Endothelial cell (in vitro differentiated cells): ENCODE measurements at regions not wholly inside any gene's neighbourhood (a gene's known extent, or its start where the extent isn't known, plus 50 kb on each side); places are given as distances from the start of the nearest gene placed in this dataset.

ENCODE experiments used
- DNase-seq: peaks from one replicate; pipeline ENCODE4 v3.0.0; 2021; ENCODE audit warnings: low spot score
- H3K27ac Mint-ChIP-seq: one replicate; pipeline ENCODE4 v1.8.0; 2021; ENCODE audit warnings: mixed read lengths, inconsistent platforms; ENCODE audit not compliant: unreplicated experiment
- H3K27me3 Mint-ChIP-seq: one replicate; pipeline ENCODE4 v1.8.0; 2021; ENCODE audit warnings: mild to moderate bottlenecking, moderate library complexity, mixed read lengths, inconsistent platforms; ENCODE audit not compliant: unreplicated experiment
- H3K36me3 Mint-ChIP-seq: one replicate; pipeline ENCODE4 v1.8.0; 2021; ENCODE audit warnings: mild to moderate bottlenecking, low read depth, mixed read lengths, inconsistent platforms; ENCODE audit not compliant: unreplicated experiment
- H3K4me1 Mint-ChIP-seq: one replicate; pipeline ENCODE4 v1.8.0; 2021; ENCODE audit warnings: mild to moderate bottlenecking, mixed read lengths, inconsistent platforms; ENCODE audit not compliant: unreplicated experiment
- H3K4me3 Mint-ChIP-seq: one replicate; pipeline ENCODE4 v1.8.0; 2021; ENCODE audit warnings: mild to moderate bottlenecking, mixed read lengths, inconsistent platforms; ENCODE audit not compliant: unreplicated experiment
- H3K9me3 Mint-ChIP-seq: one replicate; pipeline ENCODE4 v1.8.0; 2021; ENCODE audit warnings: mixed read lengths, inconsistent platforms; ENCODE audit not compliant: unreplicated experiment
- TF ChIP-seq, protein P1 (sequence below): fragments of 200-600 bp; sonication (generic); IDR thresholded peaks from one replicate; pipeline ENCODE4 v1.5.0; 2021; ENCODE audit warnings: antibody characterized with exemption; ENCODE audit not compliant: unreplicated experiment

DNA sequence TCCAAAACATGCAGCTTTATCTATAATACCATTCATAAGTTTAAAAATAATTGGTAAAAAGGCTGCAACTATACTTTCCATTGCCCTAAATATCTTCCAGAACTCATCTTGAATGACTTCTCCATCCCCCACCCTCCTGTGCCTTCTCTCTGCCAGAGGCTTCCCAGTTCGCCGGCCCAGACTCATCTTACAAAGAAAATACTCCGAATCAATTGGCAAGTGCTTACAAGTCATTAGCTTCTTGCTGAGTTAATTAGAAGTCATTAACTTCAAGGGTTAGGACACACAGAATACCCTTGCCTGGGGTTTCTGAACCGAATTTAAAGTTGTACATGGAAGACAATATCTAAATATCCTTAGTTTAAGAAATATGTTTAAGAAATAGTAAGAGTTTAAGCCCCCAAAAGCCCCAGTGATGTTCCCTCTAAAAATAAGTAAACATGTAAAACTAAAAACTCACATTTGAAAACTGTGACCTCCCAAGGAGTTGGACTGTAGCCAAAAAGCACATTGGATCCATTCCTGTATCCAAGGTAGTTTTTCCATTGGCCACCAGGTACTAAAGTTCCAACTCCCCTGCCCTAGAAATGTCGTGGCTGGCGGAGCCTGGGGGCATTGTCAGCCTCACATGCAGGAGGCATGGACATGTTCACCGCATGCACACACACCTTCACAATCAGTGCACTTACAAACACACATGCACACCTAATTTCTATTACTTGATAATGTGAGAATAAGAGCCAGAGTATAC, 535.2 kb upstream of the FAT1 start:
- no peak overlapping the region for H3K4me3 Mint-ChIP-seq
- H3K9me3 Mint-ChIP-seq, result no peaks in the 10 kb centered on the region
- H3K4me1 Mint-ChIP-seq, result no peaks in the 10 kb centered on the region
- DNase-seq, result no peak
- H3K36me3 Mint-ChIP-seq, result no peaks in the 10 kb centered on the region
- TF ChIP-seq, protein P1, sequence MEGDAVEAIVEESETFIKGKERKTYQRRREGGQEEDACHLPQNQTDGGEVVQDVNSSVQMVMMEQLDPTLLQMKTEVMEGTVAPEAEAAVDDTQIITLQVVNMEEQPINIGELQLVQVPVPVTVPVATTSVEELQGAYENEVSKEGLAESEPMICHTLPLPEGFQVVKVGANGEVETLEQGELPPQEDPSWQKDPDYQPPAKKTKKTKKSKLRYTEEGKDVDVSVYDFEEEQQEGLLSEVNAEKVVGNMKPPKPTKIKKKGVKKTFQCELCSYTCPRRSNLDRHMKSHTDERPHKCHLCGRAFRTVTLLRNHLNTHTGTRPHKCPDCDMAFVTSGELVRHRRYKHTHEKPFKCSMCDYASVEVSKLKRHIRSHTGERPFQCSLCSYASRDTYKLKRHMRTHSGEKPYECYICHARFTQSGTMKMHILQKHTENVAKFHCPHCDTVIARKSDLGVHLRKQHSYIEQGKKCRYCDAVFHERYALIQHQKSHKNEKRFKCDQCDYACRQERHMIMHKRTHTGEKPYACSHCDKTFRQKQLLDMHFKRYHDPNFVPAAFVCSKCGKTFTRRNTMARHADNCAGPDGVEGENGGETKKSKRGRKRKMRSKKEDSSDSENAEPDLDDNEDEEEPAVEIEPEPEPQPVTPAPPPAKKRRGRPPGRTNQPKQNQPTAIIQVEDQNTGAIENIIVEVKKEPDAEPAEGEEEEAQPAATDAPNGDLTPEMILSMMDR, result no peak
- no peaks in the 10 kb centered on the region for H3K27me3 Mint-ChIP-seq
- H3K27ac Mint-ChIP-seq, result no peak overlapping the region

DNA sequence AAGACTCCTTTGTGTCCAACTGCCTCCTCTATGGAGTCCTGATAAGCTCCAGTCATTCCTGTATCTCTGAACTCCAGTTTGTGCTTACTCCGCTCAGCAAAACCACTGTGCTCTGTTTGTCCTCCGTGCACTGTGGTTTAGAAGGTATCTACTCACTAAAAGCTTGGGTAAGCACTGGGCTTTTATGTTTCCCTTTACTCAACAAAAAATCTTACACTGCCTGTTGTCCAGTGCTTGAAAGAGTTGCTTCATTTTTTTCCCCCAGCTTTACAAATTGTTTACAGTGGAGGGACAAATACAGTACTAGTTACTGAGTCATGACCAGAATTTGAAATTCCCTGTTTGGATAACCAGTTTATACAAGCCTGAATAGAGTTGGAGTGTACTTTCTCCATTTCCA, 545.3 kb upstream of the FAT1 start:
- TF ChIP-seq, protein P1, result no peak
- Mint-ChIP-seq H3K4me1 (no peaks in the 10 kb centered on the region), H3K27ac (no peak overlapping the region), H3K36me3 (no peaks in the 10 kb centered on the region), H3K27me3 (peaks cover 1% of the 10 kb centered on the region), H3K4me3 (no peak overlapping the region), H3K9me3 (no peaks in the 10 kb centered on the region)
- DNase-seq, result no peak

DNA sequence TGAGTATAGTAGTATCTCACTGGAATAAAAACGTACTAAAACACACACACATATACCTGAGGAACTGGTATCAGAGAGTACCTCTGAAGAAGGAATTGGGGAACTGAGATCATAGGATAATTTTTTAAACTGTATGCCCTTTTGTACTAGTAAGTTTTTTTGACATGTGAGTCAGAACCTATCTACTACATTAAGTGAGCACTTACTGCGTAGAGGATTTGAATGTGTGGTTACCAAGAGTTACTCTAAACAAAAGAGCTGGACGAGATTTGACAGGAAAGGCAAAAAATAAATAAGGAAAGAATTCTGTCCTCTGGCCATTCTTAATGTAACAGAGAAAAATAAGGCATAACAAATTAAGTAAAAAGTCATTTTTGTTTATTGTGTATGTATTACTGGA, 546.5 kb upstream of the FAT1 start:
- H3K27me3 Mint-ChIP-seq, result peaks cover 1% of the 10 kb centered on the region
- H3K9me3 Mint-ChIP-seq, result no peaks in the 10 kb centered on the region
- no peak for DNase-seq
- peaks cover 2% of the 10 kb centered on the region for H3K4me1 Mint-ChIP-seq
- H3K4me3 Mint-ChIP-seq, result no peak overlapping the region
- TF ChIP-seq, protein P1, result no peak
- no peaks in the 10 kb centered on the region for H3K36me3 Mint-ChIP-seq
- H3K27ac Mint-ChIP-seq, result no peak overlapping the region

DNA sequence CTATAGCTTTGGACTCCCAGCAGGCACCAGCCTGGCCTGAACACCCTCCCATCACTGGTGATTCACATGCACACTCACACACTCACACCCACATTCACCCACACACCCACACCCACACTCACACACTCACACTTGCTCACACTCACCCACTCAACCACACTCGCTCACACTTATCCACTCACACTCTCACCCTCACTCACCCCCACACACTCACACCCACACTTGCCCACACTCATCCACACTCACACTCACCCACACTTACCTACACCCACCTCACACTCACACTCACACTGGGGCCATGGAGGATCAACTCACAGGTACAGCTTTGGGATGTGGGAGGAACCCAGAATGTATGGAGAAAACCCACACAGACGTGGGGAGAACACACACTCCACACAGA, 548.2 kb upstream of the FAT1 start:
- H3K4me3 Mint-ChIP-seq, result no peak overlapping the region
- peaks cover 2% of the 10 kb centered on the region for H3K4me1 Mint-ChIP-seq
- TF ChIP-seq, protein P1, result no peak
- peaks cover 1% of the 10 kb centered on the region for H3K27me3 Mint-ChIP-seq
- no peaks in the 10 kb centered on the region for H3K9me3 Mint-ChIP-seq
- H3K36me3 Mint-ChIP-seq, result no peaks in the 10 kb centered on the region
- no peak for DNase-seq
- no peak overlapping the region for H3K27ac Mint-ChIP-seq

DNA sequence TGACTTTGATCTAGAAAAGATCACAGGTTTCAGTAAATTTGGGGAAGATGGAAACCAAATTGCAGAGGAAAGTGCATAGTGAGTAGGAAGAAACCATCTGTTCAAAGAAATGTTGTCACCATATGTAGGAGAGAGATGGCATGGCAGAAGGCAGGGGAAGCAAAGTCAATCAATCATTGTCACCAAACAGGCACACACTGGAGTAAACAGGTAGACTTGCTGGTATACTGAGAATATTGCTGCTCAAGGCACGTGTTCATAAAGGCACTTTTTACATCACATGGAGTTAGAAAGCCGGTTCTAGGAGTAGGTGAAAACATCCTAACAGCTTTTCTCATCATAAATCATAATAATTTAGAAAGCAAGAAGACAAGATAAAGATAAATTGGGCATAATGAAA, 550.5 kb upstream of the FAT1 start:
- DNase-seq, result no peak
- Mint-ChIP-seq H3K4me3 (no peak overlapping the region), H3K27ac (no peak overlapping the region), H3K27me3 (peaks cover 1% of the 10 kb centered on the region), H3K9me3 (no peaks in the 10 kb centered on the region), H3K4me1 (peaks cover 2% of the 10 kb centered on the region), H3K36me3 (no peaks in the 10 kb centered on the region)
- TF ChIP-seq, protein P1, result no peak
